A172 (cell line): ENCODE measurements at regions not wholly inside any gene's neighbourhood (a gene's known extent, or its start where the extent isn't known, plus 50 kb on each side); places are given as distances from the start of the nearest gene placed in this dataset.

Experiments used
- DNase-seq: peaks from one replicate; pipeline ENCODE4 v3.0.0-alpha.2; 2015; ENCODE audit warnings: low spot score

DNA sequence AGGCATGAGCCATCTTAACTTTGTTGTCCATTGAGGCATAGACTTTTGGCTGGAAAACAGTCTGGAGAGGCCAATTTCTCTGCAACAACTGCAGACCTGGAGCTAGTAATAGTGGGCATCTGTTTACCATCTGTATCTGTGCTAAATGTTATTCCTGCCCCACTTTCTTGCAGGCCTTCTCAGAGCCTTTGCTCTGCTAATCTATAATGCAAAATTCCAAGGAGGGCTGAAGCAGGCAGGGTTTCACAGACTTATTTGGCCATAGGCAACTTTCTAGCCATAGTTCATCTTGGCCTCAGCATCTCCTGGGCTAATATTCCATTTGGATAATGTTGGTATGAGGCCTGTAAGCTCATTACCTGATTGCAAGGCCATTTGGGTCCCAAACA lies 124.5 kb upstream of the CSF3R start:
- no peak for DNase-seq

DNA sequence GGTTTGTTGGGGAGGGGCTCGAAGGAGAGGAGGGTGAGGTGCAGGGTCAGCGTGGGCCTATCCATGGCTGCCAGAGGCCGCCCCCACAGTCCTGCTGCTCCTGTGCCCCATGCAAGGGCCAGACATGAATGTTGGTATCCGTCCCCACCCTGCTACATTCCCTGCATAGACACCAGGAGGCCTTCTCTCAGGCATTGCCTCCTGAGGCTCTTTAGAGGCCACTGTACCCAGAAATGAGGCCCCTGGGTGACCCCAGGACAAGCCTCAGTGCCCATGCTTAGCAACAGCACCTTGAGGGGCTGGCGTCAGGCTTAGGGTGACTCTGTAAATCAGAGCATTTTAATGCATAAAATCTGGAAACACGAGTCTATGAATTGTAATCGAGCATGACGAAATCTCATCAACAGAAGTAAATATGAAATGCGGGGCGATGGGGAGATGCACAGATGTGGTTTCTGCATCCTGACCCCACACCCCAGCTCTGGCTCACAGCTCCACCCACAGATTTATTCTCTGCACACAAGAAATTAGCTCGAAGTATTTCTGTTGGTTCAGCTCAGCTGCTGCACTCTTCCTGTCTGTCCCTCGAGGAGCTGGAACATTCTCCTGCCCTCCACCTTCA lies 124.0 kb upstream of the CSF3R start:
- DNase-seq, result no peak

DNA sequence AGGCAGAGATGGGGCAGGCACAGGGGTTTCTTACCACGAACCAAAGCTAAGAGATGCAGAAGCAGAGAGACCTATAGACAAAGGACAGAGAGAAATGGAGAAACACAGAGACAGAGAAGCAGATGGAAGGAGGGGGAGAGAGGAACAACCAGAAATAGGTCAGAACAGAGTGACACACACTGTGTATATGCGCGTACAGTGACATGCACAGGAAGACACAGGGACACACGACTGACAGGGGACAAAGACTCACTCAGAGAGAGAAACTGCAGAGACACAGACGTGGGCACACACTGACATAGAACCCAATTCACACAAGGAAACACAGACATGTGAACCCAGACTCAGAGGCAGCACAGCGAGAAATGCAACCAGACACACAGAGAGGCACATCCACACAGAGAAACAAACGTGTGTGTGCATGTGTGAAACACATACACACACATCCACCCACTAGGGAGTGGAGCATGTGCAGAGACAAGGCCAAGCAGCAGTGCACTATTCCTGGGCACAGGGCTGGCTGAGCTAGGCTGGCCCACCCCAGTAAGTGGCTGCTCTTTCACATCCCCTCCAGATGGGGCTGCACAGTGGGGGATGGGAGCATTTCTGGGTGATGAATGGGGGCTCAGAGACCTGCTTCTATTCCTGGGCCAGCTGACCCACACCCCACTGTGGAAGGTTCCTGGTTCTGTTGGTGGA lies 123.4 kb upstream of the CSF3R start:
- no peak for DNase-seq

DNA sequence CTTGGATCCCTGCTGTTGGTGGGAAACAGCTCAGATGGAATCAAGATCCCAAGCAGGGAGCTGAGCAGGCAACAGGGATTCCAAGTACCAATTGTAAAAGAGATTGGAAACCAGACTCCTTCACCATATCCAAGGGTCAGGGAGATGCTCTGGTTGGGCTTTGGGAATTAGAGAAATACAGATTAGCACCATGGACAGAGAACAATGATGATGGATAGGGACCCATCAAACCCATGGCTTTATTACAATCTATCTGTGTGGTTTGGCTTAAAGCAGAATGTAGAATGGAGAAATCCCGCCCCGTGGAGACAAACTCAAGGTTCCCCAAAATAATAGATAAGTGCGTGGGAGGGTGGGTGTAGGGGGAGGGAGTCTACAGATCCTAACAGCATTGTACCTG lies 120.7 kb upstream of the CSF3R start:
- DNase-seq, result no peak

DNA sequence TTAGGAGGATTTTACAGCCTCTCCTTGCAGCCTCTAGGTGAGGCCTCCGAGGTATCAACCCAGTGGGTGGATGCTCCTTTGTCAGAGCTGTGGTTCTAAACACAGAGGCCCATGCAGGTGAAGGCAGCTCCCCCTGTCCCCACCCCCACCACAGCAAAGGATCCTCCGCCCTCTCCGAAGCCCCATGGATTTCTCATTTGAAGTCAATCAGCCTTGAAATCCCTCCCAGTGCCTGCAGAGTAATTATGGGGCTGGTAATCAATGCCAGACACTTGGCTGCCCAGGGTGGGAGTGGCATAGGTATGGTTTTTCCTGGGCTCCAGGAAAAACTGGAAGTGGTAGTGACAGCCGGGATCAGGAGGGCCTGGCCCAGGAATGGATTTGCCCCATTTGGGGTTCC lies 119.5 kb upstream of the CSF3R start:
- no peak for DNase-seq

DNA sequence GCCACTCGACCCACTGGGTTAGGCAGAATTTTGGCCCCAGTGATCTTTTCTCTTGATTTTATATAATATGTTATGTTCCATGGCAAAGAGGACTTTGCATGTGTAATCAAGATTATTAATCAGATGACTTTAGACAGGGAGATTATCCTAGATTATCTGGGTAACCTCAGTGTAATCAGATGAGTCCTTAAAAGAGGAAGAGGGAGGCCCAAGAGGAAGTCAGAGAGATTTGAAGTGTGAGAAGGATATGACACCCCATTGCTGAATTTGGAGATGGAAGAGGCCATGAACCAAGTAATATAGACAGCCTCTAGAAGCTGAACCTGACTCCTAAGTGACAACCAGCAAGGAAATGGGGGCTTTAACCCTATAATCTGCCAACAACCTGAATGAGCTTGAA lies 117.1 kb upstream of the CSF3R start:
- DNase-seq, result no peak

DNA sequence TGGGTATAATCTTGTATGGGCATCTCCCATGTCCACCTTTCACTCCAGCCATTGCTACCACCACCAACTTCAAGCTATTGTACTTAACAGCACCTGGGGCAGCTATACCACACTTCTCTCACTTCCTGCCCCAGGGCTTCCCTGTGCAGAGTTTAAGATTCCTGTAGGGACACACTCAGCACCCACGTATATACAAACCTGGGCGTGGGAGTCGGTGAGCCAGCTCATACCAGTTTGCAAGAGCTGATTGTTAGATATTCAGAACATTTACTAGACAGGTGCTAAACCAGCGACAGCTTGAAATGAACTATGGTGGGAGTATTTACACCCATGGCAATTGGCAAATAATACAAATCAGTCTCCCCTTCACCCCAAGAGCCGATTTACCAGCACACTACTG lies 114.8 kb upstream of the CSF3R start:
- DNase-seq, result no peak

DNA sequence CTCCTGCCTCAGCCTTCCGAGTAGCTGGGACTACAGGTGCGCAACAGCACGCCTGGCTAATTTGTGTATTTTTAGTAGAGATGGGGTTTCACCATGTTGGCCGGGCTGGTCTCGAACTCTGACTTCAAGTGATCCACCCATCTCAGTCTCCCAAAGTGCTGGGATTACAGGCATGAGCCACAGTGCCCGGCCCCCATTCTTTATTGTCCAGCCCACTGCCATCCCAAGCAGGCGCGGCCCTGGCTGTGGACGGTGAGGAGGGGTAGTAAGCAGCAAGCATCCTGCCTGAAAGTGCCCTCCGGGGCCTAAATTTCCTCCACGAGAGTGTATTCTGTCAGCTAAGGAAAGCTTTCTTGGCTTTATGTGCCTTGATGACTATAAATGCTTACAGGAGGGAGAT lies 113.2 kb upstream of the CSF3R start:
- no peak for DNase-seq

DNA sequence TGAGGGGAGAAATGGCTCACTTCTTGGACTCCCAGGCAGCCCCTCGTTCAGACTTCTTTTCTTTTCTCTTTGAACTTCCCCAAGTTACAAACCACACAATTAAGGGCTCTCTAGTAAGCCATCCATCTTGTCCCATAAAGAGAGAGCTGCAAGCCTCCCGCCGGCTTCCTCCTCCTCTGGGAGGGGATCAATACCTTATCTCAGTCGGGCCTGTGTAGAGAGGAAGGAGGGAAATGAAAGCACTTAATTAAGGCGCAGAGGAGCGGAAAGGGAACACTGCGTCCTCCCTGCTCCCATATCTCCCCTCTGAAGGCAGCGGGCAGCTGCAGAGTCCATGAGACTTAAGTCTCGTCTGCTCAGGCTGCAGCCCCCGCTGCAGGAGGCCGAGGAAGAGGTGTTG lies 112.6 kb upstream of the CSF3R start:
- DNase-seq, result no peak

DNA sequence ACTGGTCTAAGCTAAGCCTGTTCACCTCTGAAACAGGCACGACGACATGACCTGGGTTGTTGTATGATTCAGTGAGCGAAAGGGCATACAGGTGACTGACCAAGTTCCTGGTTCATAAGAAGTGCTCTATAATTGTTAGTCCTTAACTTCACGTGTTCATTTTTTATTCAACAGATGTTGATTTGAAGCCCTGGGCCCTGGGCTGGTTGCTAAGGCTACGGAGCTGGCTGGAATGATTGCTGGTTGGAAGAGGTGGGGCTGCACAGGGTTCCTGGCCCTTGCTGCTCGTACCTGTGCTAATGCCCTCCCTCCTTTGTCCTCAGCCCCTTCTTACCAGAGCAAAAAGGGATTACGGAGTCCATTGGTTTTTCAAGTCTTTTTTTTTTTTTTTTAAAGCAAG lies 111.3 kb upstream of the CSF3R start:
- DNase-seq, result no peak

DNA sequence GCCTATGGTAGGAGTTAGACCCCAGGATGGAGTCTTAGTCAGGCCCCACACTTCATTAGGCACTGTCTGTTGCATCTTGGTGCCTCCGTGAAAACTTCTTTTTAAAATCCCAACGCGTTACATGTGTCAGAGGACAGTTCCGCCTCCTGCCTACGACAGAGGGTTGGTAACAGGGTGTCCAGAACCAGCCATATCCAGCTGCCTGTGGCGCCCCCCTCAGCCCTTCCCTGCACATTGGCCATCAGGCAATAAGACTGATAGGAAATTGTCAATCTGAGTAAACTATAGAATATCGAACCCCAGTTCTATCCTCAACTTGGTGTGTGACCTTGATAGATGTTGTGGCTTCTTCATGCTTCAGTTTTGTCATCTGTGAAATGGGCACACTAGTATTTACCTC lies 108.6 kb upstream of the CSF3R start:
- no peak for DNase-seq

DNA sequence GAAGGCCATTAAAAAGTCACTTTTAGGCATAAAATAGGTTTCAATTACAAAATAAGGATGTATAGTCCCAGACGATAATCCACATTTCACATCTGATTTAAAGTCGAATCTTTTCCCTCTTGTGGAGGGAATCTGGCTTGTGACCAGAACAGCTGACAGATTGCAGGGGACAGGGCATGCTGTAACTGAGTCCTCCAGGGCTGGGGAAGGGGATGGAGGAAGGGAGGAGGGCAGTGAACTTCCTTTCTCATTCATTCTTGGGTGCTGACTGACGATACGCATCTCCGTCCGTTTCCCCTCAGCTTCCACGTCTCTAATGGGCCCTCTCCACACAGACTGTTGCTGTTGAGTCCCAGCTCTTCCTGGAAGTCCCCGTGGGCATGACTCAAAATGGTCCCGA lies 108.1 kb upstream of the CSF3R start:
- no peak for DNase-seq

DNA sequence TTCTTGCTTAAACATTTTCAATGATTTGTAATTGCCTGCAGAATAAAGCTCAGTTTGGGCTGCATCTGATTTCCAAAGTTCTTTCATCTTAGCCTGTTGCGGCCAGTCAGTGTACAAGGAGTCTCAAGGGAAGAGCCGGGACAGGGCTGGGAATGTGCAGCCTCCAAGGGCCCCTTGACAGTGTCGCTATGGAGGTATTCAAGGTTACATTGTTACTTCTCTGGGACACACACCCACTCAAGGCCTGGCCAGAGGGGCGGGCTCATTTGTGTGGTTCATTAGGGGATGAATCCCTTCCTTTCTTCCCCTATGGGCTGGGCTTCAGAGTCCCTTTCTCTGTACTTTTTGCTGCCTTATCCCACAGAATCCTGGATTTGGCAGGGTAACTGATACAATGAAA lies 107.6 kb upstream of the CSF3R start:
- DNase-seq, result no peak

DNA sequence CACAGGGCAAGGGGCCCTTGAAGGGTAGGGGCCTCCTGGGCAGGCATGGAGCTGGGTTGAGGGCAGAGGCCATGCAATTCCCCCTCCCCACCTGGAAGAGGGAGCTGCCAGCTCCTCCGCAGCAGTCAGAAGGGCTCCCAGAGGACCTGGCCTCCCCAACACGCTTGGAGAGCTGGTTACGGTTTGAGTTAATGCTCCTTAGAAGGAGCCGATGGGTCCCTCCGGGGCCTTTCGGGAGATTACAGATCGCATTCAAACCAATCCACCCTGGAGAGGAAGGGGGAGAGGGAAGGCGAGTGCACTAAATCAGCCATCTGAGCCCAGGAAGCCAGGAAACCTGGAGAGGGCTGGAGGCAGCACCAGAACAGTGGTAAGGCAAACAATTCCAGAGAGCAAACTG lies 106.3 kb upstream of the CSF3R start:
- no peak for DNase-seq

DNA sequence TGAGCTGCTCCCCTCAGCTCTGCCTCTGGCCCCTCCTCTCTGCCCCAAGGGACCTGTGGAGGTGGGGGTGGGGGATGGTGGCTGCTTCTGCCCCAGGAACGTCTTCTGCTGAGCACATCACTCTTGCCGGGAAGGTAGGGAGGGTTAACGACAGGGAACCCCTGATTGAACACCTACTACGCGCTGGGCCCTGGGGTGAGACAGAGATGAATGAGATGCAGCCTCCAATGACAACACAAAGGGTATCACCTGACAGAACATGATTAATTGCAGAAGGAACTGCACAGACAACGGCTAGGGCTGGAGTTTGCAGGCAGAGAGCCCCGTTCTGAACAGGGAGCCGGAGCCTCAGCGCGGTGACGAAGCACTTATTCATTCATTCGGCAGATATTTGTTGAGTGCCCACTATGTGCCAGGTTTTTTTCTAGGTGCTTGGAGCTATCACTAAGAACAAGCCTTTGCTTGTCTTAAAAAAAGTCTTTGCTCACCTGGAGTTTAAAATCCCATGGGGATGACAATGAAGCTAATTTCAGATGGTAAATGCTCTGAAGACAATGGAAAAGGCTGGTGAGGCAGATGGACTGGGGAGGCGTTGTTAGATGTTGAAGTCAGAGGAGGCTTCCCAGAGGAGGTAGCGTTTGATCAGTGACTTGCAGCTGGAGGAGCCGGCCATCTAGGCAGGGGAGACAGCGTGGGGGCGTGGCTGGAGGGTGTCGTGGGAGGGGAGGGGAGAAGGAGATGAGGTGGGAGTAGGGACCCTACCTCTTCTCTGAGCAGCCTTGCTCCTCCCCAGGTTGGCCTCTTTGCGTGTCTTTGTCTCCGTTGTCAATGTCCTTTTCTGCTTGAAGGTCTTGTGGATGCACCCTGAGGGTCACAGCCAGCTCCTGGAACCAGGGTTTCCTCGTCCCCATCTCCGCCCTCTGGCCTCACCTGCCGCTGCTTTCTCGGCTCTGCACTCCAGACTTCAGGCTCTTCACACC lies 103.1 kb upstream of the CSF3R start:
- DNase-seq, result no peak

DNA sequence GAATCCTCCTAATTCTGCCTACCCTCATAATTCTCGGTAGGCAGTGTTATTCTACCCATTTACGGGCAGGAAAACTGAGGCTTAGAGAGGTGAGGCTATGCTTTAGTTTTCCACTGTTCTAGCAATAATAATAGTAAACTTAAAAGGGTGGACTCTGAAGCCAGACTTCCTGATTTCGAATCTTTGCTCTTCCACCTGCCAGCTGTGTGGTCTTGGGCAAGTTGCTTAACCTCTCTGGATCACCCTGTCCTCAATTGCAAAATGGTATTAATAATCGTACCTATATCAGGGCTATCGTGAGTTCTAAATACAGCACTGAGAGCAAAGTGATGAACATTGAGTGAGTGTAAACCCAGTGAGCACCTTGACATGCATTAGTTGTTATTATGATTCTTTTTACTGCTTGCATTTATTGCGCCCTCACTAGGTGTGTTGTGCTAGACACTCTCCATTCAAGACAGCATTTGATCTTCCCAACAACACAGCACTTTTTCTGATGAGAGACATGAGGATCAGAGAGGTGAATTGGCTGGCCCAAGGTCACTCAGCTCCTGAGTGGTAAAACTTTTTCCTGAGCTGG lies 102.3 kb upstream of the CSF3R start:
- no peak for DNase-seq

DNA sequence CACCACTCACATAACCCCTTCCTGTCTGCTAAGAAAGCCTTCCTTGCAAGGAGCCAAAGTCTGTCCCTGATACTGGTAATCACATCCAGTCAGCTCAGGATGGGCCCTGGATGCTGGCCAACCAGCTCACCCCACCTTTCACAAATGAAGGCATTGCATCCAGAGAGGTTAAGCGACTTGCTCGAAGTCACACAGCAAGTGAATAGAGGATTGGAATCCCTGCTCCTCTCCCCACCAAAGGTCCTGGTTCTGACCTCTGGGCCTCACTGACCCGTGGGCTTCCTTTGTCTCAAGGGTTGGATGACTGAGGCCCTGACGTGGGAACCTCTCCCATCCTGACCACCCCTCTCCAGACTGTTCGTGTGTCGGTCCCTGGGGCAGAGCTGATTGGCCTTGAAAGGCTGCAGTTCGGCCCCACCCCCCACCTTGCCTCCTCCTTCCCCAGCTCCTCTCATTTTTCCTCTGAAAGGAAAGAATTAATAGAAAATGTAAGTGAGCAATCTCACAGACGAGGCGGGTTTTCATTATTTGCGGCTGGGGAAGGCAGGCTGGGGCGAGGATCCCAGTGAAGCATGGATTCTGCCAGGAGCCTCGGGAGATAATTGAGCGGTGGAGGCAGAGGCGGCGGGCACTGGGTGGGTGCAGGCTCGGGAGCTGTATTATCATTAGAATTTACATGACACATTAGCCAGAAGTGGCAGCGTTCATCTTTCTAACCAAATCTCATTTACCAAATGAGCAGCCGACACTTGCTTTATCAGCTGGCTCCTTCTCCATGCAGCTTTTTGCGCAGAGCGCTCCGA lies 101.5 kb upstream of the CSF3R start:
- DNase-seq, result no peak

DNA sequence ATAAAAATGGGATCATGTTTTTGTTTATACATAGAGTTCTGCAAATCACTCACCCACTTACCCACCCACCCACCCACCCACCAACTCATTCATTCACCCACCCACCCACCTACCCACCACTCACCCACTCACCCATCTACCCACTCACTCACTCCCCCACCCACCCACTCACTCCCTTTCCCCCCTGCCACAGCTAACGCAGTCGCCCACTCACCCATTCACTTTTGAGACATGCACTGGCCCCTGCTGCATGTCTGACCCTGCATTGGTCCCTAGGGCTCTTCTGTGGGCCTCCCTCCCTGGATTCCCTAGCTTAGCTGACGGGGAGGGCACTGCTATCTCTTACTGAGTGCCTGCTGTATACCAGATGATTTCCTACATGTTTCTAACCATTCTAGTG lies 100.4 kb upstream of the CSF3R start:
- no peak for DNase-seq

DNA sequence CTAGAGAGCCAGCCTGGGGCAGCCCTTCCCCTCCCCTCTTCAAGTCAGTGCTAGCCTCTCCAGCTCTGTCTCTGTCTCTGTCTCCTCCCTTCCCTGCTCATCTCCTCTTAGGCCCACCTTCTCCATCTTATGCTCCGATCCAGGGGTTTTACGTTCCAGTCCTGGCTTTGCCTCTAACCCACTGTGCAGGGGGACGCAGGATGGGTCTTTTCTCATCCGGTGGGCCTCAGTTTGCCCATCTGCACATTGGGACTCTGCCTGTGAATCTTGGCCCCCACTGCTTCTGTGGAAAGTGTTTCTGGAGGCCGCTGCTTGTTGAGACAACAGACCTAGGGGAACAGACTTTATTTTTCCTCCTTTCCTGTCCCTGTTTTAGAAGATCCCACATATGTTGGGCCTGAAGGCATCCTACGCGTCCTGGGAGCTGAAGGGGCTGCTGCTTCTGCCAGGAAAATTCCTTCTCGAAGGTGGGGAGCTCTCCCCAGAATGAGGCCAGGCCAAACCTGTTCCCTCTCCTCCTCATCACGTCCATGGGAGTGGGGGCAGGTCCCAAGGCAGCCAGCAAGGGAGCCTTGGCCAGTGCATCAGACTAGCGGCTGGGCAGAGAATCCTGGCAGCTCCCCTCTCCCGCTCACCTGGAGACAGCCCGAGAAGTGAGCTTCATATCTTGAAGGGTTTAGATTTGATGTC lies 99.5 kb upstream of the CSF3R start:
- DNase-seq, result no peak

DNA sequence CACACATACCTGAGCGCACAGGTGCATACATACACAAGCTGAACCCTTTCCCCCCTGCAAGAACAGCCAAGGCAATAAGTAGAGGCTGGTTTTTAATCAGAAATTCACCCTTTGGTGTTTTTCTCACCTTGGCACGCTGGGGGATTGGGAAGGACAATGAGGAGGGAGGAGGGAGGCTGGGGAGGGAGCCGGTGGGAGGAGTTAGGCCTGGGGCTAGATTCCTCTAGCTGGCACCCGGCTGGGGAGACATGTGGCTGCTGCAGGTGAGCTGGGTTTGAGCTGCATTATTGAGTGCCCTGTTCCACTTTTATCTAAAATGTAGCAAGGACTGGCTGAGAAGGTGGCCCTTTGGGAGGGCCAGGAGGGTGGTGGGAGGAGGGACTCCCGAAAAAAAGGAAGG lies 97.8 kb upstream of the CSF3R start:
- no peak for DNase-seq

DNA sequence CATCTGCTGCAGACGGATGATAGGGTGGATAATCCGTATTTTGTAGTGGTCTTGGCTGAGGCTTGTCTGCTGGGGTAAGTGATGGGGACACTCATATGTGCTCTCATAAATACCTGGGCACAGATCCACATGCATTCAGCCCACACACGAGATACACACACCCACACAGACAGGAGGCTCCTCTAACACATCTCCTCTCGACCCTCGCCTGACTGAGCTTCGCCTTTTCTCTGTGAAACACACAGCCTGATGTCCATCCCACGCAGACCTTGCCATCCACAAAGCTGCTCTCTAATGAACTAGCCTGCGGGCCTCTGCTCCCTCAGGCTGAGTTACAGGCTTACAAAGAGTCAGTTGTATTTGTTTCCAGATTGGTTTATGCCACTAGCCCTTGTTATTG lies 96.3 kb upstream of the CSF3R start:
- no peak for DNase-seq
